ENCODE measurements at regions not wholly inside any gene's neighbourhood (a gene's known extent, or its start where the extent isn't known, plus 50 kb on each side); places are given as distances from the start of the nearest gene placed in this dataset.

DNA sequence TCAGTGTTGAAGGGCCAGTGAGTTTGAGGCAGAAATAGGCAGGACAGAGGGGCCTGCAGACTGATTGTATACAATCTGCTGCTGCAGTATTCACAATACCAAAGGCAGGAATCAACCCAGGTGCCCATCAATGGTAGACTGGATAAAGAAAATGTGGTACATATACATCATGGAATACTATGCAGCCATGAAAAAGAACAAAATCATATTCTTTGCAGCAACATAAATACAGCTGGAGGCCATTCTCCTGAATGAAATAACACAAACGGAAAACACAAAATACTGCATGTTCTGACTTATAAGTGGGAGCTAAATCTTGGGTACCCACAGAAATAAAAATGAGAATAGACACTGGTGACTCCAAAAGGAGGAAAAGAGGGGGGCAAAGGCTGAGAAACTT, 485.1 kb downstream of the XYLT1 start:
- TF ChIP-seq CTCF (IDR thresholded peaks at IDR 0.05) (no peak), EZH2phosphoT487 (IDR thresholded peaks at IDR 0.05) (no peak), EZH2 (IDR thresholded peaks at IDR 0.05) (no peak)

All from neural progenitor cell (in vitro differentiated cells).